ENCODE measurements at regions not wholly inside any gene's neighbourhood (a gene's known extent, or its start where the extent isn't known, plus 50 kb on each side); places are given as distances from the start of the nearest gene placed in this dataset.

DNA sequence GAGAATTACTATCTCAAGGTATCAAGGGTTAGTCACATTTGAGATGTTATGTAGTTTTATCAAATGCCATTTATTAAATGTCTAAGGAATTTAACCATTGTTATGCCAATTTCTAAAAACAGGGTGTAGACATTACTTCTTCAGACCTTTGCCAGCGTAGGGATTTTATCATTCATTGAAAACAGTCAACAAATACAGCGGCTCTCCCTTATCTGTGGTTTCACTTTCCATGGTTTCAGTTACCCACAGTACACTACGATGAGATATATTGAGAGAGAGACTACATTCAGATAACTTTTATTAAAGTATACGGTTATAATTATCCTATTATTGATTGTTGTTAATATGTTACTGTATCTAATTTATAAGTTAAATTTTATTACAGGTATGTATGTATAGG is 234.7 kb downstream of the TMX3 start:
- H3K27ac ChIP-seq (ENCODE audit: low read depth, low read length), result no peak overlapping the region
- H3K4me3 ChIP-seq (ENCODE audit: low read length), result no peak overlapping the region
- H3K9ac ChIP-seq (ENCODE audit: low read length), result no peak overlapping the region
- H3K36me3 ChIP-seq (ENCODE audit: control insufficient read depth, insufficient read depth, low read length), result no peaks in the 10 kb centered on the region
- H3K4me1 ChIP-seq (ENCODE audit: control insufficient read depth, insufficient read depth, low read length), result no peaks in the 10 kb centered on the region
- H3K27me3 ChIP-seq (ENCODE audit: control insufficient read depth, insufficient read depth, low read length), result no peaks in the 10 kb centered on the region

GRCh38 chr18:68478246-68478645 is 236.7 kb downstream of the TMX3 start:
- Histone ChIP-seq H3K27me3 (ENCODE audit: control insufficient read depth, insufficient read depth, low read length) (no peaks in the 10 kb centered on the region), H3K9ac (ENCODE audit: low read length) (no peak overlapping the region), H3K4me3 (ENCODE audit: low read length) (no peak overlapping the region), H3K4me1 (ENCODE audit: control insufficient read depth, insufficient read depth, low read length) (no peaks in the 10 kb centered on the region), H3K36me3 (ENCODE audit: control insufficient read depth, insufficient read depth, low read length) (no peaks in the 10 kb centered on the region), H3K27ac (ENCODE audit: low read depth, low read length) (no peak overlapping the region)

DNA sequence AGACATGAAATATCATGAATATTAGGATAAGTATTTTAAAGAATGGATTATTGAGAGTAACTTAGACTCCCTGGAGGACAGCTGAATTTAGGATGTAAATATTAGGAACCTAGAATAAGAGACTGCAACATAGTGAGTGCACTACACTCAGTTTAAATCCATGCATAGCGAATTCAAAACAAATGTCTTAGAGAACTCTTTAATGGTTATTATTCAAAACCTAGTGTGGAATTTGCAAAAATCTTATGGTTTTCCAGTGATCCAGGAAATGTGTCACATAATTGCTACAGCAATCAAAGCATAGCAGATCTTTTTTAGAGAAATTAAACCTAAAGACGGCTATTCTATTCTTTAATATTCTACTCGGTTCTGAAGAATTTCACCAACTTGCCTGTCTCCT is 239.0 kb downstream of the TMX3 start:
- H3K9ac ChIP-seq (ENCODE audit: low read length), result no peak overlapping the region
- H3K4me3 ChIP-seq (ENCODE audit: low read length), result no peak overlapping the region
- no peaks in the 10 kb centered on the region for H3K4me1 ChIP-seq (ENCODE audit: control insufficient read depth, insufficient read depth, low read length)
- H3K27me3 ChIP-seq (ENCODE audit: control insufficient read depth, insufficient read depth, low read length), result no peaks in the 10 kb centered on the region
- no peaks in the 10 kb centered on the region for H3K36me3 ChIP-seq (ENCODE audit: control insufficient read depth, insufficient read depth, low read length)
- H3K27ac ChIP-seq (ENCODE audit: low read depth, low read length), result no peak overlapping the region

DNA sequence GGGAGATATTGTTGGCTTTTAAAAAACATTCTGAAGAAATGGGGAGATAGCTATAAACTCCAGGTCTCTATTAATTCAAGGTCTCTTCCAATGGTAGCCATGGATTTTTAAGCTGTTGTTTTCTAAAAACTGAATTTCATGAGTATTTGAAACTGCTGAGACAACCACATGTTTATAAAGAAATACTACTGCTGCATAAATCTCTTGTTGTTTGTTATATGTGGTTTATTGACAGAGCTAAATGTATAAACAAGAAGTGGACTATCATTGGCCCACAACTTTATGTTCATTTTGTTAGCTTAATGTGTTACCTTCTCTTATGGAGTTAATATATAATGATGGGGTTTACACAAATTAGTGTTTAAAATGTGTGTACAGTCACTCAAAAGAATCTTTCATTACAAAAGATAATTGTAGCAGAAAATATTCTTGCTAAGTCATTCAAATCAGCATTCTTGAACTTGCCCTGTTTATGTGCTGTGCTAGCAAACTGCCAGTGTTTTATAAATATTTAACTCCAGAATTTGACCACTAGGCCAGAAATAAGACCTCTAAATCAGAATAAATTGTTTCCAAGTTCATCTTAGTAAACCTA is 242.1 kb downstream of the TMX3 start:
- Histone ChIP-seq H3K4me1 (ENCODE audit: control insufficient read depth, insufficient read depth, low read length) (no peaks in the 10 kb centered on the region), H3K4me3 (ENCODE audit: low read length) (no peak overlapping the region), H3K27me3 (ENCODE audit: control insufficient read depth, insufficient read depth, low read length) (no peaks in the 10 kb centered on the region), H3K36me3 (ENCODE audit: control insufficient read depth, insufficient read depth, low read length) (no peaks in the 10 kb centered on the region), H3K27ac (ENCODE audit: low read depth, low read length) (no peak overlapping the region), H3K9ac (ENCODE audit: low read length) (no peak overlapping the region)

GRCh38 chr18:68469049-68469625 is 245.8 kb downstream of the TMX3 start:
- Histone ChIP-seq H3K27me3 (ENCODE audit: control insufficient read depth, insufficient read depth, low read length) (no peaks in the 10 kb centered on the region), H3K4me3 (ENCODE audit: low read length) (no peak overlapping the region), H3K4me1 (ENCODE audit: control insufficient read depth, insufficient read depth, low read length) (no peaks in the 10 kb centered on the region), H3K36me3 (ENCODE audit: control insufficient read depth, insufficient read depth, low read length) (no peaks in the 10 kb centered on the region), H3K27ac (ENCODE audit: low read depth, low read length) (no peak overlapping the region), H3K9ac (ENCODE audit: low read length) (no peak overlapping the region)

DNA sequence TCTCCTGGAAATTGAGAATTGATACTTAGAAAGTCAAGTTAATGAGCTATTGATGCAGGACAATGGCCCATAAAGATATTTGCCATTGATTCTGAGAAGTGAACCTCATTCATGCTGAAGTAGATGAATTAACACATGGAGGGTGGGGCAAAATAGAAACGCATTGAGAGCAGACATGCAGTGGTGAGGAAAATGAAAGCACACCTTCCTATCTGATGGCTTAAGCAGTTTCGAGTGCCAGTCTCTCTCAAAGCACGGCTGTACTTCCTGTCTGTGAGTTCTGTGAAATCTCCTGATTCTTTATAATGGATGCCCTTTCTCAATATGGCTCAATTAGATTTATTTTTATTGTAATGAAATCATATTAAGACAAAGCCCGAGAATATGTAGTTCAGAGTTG is 247.0 kb downstream of the TMX3 start:
- H3K36me3 ChIP-seq (ENCODE audit: control insufficient read depth, insufficient read depth, low read length), result no peaks in the 10 kb centered on the region
- no peak overlapping the region for H3K27ac ChIP-seq (ENCODE audit: low read depth, low read length)
- no peak overlapping the region for H3K9ac ChIP-seq (ENCODE audit: low read length)
- no peaks in the 10 kb centered on the region for H3K4me1 ChIP-seq (ENCODE audit: control insufficient read depth, insufficient read depth, low read length)
- no peak overlapping the region for H3K4me3 ChIP-seq (ENCODE audit: low read length)
- H3K27me3 ChIP-seq (ENCODE audit: control insufficient read depth, insufficient read depth, low read length), result no peaks in the 10 kb centered on the region

- H3K4me3 ChIP-seq (ENCODE audit: low read length), result no peak overlapping the region
- no peak overlapping the region for H3K9ac ChIP-seq (ENCODE audit: low read length)
- H3K4me1 ChIP-seq (ENCODE audit: control insufficient read depth, insufficient read depth, low read length), result no peaks in the 10 kb centered on the region
- H3K27ac ChIP-seq (ENCODE audit: low read depth, low read length), result no peak overlapping the region
- no peaks in the 10 kb centered on the region for H3K36me3 ChIP-seq (ENCODE audit: control insufficient read depth, insufficient read depth, low read length)
- H3K27me3 ChIP-seq (ENCODE audit: control insufficient read depth, insufficient read depth, low read length), result no peaks in the 10 kb centered on the region
These were observed 247.6 kb downstream of the TMX3 start for GRCh38 chr18:68467329-68467728.

- no peak overlapping the region for H3K27ac ChIP-seq (ENCODE audit: low read depth, low read length)
- no peaks in the 10 kb centered on the region for H3K4me1 ChIP-seq (ENCODE audit: control insufficient read depth, insufficient read depth, low read length)
- no peaks in the 10 kb centered on the region for H3K27me3 ChIP-seq (ENCODE audit: control insufficient read depth, insufficient read depth, low read length)
- no peaks in the 10 kb centered on the region for H3K36me3 ChIP-seq (ENCODE audit: control insufficient read depth, insufficient read depth, low read length)
- H3K4me3 ChIP-seq (ENCODE audit: low read length), result no peak overlapping the region
- H3K9ac ChIP-seq (ENCODE audit: low read length), result no peak overlapping the region
These were observed 248.2 kb downstream of the TMX3 start for GRCh38 chr18:68466672-68467071.

GRCh38 chr18:68462766-68463165 is 252.1 kb downstream of the TMX3 start:
- Histone ChIP-seq H3K27me3 (ENCODE audit: control insufficient read depth, insufficient read depth, low read length) (no peaks in the 10 kb centered on the region), H3K4me1 (ENCODE audit: control insufficient read depth, insufficient read depth, low read length) (no peaks in the 10 kb centered on the region), H3K27ac (ENCODE audit: low read depth, low read length) (no peak overlapping the region), H3K9ac (ENCODE audit: low read length) (no peak overlapping the region), H3K4me3 (ENCODE audit: low read length) (no peak overlapping the region), H3K36me3 (ENCODE audit: control insufficient read depth, insufficient read depth, low read length) (no peaks in the 10 kb centered on the region)

GRCh38 chr18:68462148-68462547 is 252.8 kb downstream of the TMX3 start:
- no peaks in the 10 kb centered on the region for H3K27me3 ChIP-seq (ENCODE audit: control insufficient read depth, insufficient read depth, low read length)
- H3K36me3 ChIP-seq (ENCODE audit: control insufficient read depth, insufficient read depth, low read length), result no peaks in the 10 kb centered on the region
- H3K9ac ChIP-seq (ENCODE audit: low read length), result no peak overlapping the region
- H3K27ac ChIP-seq (ENCODE audit: low read depth, low read length), result no peak overlapping the region
- H3K4me3 ChIP-seq (ENCODE audit: low read length), result no peak overlapping the region
- H3K4me1 ChIP-seq (ENCODE audit: control insufficient read depth, insufficient read depth, low read length), result no peaks in the 10 kb centered on the region

DNA sequence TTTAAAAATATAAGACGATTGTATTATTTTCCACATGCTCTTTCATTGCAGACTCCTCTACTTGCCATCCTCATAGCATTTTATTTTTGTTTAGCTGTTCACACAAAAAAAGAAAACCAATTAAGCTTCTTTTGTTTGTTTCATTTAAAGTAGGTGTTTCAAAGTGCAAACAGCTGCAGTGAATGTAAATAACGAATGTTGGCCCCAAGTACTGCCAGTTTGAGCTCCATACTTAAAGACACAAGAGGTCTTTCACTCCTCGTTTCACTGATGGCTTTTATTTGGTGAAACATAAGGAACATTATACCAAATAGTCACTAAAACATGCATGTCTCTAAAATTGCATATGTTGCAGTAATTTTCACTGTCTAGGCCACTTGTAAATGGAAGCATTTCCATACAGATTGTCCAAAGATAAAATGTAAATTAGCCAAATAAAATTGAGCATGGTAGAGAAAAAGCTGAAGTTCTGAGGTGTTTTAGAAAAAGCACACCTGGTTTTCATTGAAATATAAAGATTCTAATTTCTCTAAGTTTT is 253.4 kb downstream of the TMX3 start:
- Histone ChIP-seq H3K9ac (ENCODE audit: low read length) (no peak overlapping the region), H3K4me1 (ENCODE audit: control insufficient read depth, insufficient read depth, low read length) (no peaks in the 10 kb centered on the region), H3K4me3 (ENCODE audit: low read length) (no peak overlapping the region), H3K27ac (ENCODE audit: low read depth, low read length) (no peak overlapping the region), H3K27me3 (ENCODE audit: control insufficient read depth, insufficient read depth, low read length) (no peaks in the 10 kb centered on the region), H3K36me3 (ENCODE audit: control insufficient read depth, insufficient read depth, low read length) (no peaks in the 10 kb centered on the region)

GRCh38 chr18:68459968-68460367 is 254.9 kb downstream of the TMX3 start:
- Histone ChIP-seq H3K9ac (ENCODE audit: low read length) (no peak overlapping the region), H3K4me1 (ENCODE audit: control insufficient read depth, insufficient read depth, low read length) (no peaks in the 10 kb centered on the region), H3K27ac (ENCODE audit: low read depth, low read length) (no peak overlapping the region), H3K4me3 (ENCODE audit: low read length) (no peak overlapping the region), H3K27me3 (ENCODE audit: control insufficient read depth, insufficient read depth, low read length) (no peaks in the 10 kb centered on the region), H3K36me3 (ENCODE audit: control insufficient read depth, insufficient read depth, low read length) (no peaks in the 10 kb centered on the region)

GRCh38 chr18:68456985-68457384 is 257.9 kb downstream of the TMX3 start:
- Histone ChIP-seq H3K9ac (ENCODE audit: low read length) (no peak overlapping the region), H3K4me3 (ENCODE audit: low read length) (no peak overlapping the region), H3K27me3 (ENCODE audit: control insufficient read depth, insufficient read depth, low read length) (no peaks in the 10 kb centered on the region), H3K27ac (ENCODE audit: low read depth, low read length) (no peak overlapping the region), H3K36me3 (ENCODE audit: control insufficient read depth, insufficient read depth, low read length) (no peaks in the 10 kb centered on the region), H3K4me1 (ENCODE audit: control insufficient read depth, insufficient read depth, low read length) (no peaks in the 10 kb centered on the region)
